Loucy (cell line): ENCODE measurements at regions not wholly inside any gene's neighbourhood (a gene's known extent, or its start where the extent isn't known, plus 50 kb on each side); places are given as distances from the start of the nearest gene placed in this dataset.

Source experiments
- H2AFZ ChIP-seq: fragments of 200-600 bp; sonication (generic); 2 replicates; pipeline ENCODE4 v1.6.0; 2016; ENCODE audit warnings: antibody characterized with exemption, mild to moderate bottlenecking, low read length, moderate library complexity
- H3F3A ChIP-seq: fragments of 200-600 bp; 2 replicates; pipeline ENCODE4 v1.6.0; 2016; ENCODE audit warnings: antibody characterized with exemption, low read depth, mild to moderate bottlenecking
- H3K27me3 ChIP-seq: fragments of 200-600 bp; sonication (generic); 2 replicates; pipeline ENCODE4 v1.6.1; 2014; ENCODE audit warnings: low read length, mild to moderate bottlenecking; ENCODE audit not compliant: insufficient read depth, poor library complexity, severe bottlenecking
- H3K36me3 ChIP-seq: fragments of 200-600 bp; sonication (generic); 2 replicates; pipeline ENCODE4 v1.6.1; 2016; ENCODE audit warnings: low read length; ENCODE audit not compliant: insufficient read depth
- H3K4me1 ChIP-seq: fragments of 200-600 bp; sonication (generic); 2 replicates; pipeline ENCODE4 v1.5.1; 2014; ENCODE audit warnings: low read length, mild to moderate bottlenecking; ENCODE audit not compliant: insufficient read depth, poor library complexity, severe bottlenecking
- H3K4me2 ChIP-seq: fragments of 200-600 bp; sonication (generic); 2 replicates; pipeline ENCODE4 v1.6.0; 2014; ENCODE audit warnings: antibody characterized with exemption, low read length, low read depth, mild to moderate bottlenecking; ENCODE audit not compliant: poor library complexity, severe bottlenecking
- H3K4me3 ChIP-seq: fragments of 200-600 bp; sonication (generic); 2 replicates; pipeline ENCODE4 v1.5.1; 2014; ENCODE audit warnings: low read length, mild to moderate bottlenecking, mixed read lengths; ENCODE audit not compliant: poor library complexity, severe bottlenecking
- H3K79me2 ChIP-seq: fragments of 200-600 bp; sonication (generic); 2 replicates; pipeline ENCODE4 v1.6.1; 2014; ENCODE audit warnings: low read length; ENCODE audit not compliant: insufficient read depth
- H3K9ac ChIP-seq: fragments of 200-600 bp; sonication (generic); 2 replicates; pipeline ENCODE4 v1.6.0; 2014; ENCODE audit warnings: mild to moderate bottlenecking, low read depth, low read length, moderate library complexity; ENCODE audit not compliant: poor library complexity, severe bottlenecking
- H3K9me2 ChIP-seq: fragments of 200-600 bp; sonication (generic); replicated peaks from 2 replicates; pipeline ENCODE4 v1.6.1; 2016; ENCODE audit warnings: low read depth, low read length, mixed read lengths
- H3K9me3 ChIP-seq: fragments of 200-600 bp; sonication (generic); 2 replicates; pipeline ENCODE4 v1.6.1; 2014; ENCODE audit warnings: mild to moderate bottlenecking, antibody characterized with exemption, low read length, low read depth; ENCODE audit not compliant: insufficient read depth
- H4K20me1 ChIP-seq: fragments of 200-600 bp; sonication (generic); 2 replicates; pipeline ENCODE4 v1.6.0; 2014; ENCODE audit warnings: antibody characterized with exemption, low read length, mild to moderate bottlenecking; ENCODE audit not compliant: insufficient read depth, poor library complexity, severe bottlenecking
- CTCF ChIP-seq: fragments of 200-600 bp; sonication (generic); conservative IDR thresholded peaks from 2 replicates; pipeline ENCODE4 v1.5.1; 2014; ENCODE audit warnings: mild to moderate bottlenecking, antibody characterized with exemption, low read length
- EZH2phosphoT487 ChIP-seq: fragments of 200-600 bp; IDR thresholded peaks from 2 replicates; pipeline ENCODE4 v1.6.1; 2018; ENCODE audit warnings: antibody characterized with exemption, mild to moderate bottlenecking, moderate library complexity, borderline replicate concordance

- Histone ChIP-seq H3K4me3 (no peak overlapping the region), H3K4me2 (no peak overlapping the region), H4K20me1 (no peaks in the 10 kb centered on the region), H3F3A (no peaks in the 10 kb centered on the region), H3K9me2 (no peaks in the 10 kb centered on the region), H2AFZ (no peak overlapping the region), H3K79me2 (no peaks in the 10 kb centered on the region), H3K9ac (no peak overlapping the region), H3K27me3 (no peaks in the 10 kb centered on the region), H3K36me3 (no peaks in the 10 kb centered on the region), H3K4me1 (no peaks in the 10 kb centered on the region), H3K9me3 (no peaks in the 10 kb centered on the region)
- TF ChIP-seq CTCF (no peak), EZH2phosphoT487 (no peak)
Measured at GRCh38 chrX:139112432-139112831, 400.9 kb upstream of the FGF13 start.

- no peaks in the 10 kb centered on the region for H3K79me2 ChIP-seq
- no peak overlapping the region for H3K4me3 ChIP-seq
- H3K4me1 ChIP-seq = no peaks in the 10 kb centered on the region
- no peaks in the 10 kb centered on the region for H3K27me3 ChIP-seq
- no peak for TF ChIP-seq EZH2phosphoT487
- TF ChIP-seq CTCF = no peak
- H2AFZ ChIP-seq = no peak overlapping the region
- no peaks in the 10 kb centered on the region for H3K36me3 ChIP-seq
- H3F3A ChIP-seq = no peaks in the 10 kb centered on the region
- H3K4me2 ChIP-seq = no peak overlapping the region
- no peak overlapping the region for H3K9ac ChIP-seq
- no peaks in the 10 kb centered on the region for H3K9me2 ChIP-seq
- no peaks in the 10 kb centered on the region for H4K20me1 ChIP-seq
- H3K9me3 ChIP-seq = no peaks in the 10 kb centered on the region
Measured at GRCh38 chrX:139106069-139106468, 394.6 kb upstream of the FGF13 start.

GRCh38 chrX:139094671-139095592, 383.4 kb upstream of the FGF13 start:
- no peak overlapping the region for H3K9ac ChIP-seq
- TF ChIP-seq EZH2phosphoT487 (no peak), CTCF (no peak)
- no peaks in the 10 kb centered on the region for H3K9me3 ChIP-seq
- no peaks in the 10 kb centered on the region for H3K4me1 ChIP-seq
- H3K4me2 ChIP-seq = no peak overlapping the region
- H3F3A ChIP-seq = no peaks in the 10 kb centered on the region
- no peak overlapping the region for H3K4me3 ChIP-seq
- H4K20me1 ChIP-seq = no peaks in the 10 kb centered on the region
- H3K36me3 ChIP-seq = no peaks in the 10 kb centered on the region
- no peaks in the 10 kb centered on the region for H3K27me3 ChIP-seq
- no peak overlapping the region for H2AFZ ChIP-seq
- no peaks in the 10 kb centered on the region for H3K79me2 ChIP-seq
- H3K9me2 ChIP-seq = no peaks in the 10 kb centered on the region
